ENCODE measurements at regions not wholly inside any gene's neighbourhood (a gene's known extent, or its start where the extent isn't known, plus 50 kb on each side); places are given as distances from the start of the nearest gene placed in this dataset.

GRCh38 chr4:57640391-57641100 is 530.4 kb upstream of the IGFBP7 start:
- Histone ChIP-seq H4K8ac (ENCODE audit: low read depth, low read length) (no peak overlapping the region), H3K36me3 (ENCODE audit: control insufficient read depth in 1 of 2, insufficient read depth in 2 of 2, low read length in 2 of 2) (no peaks in the 10 kb centered on the region), H3K23ac (ENCODE audit: low read length) (no peak overlapping the region), H3K4ac (ENCODE audit: low read depth, low read length) (no peak overlapping the region), H3K79me1 (ENCODE audit: low read length) (no peaks in the 10 kb centered on the region), H4K12ac (ENCODE audit: low read depth, low read length) (no peak overlapping the region), H3K4me3 (ENCODE audit: low read depth, low read length) (no peak overlapping the region), H3K9ac (ENCODE audit: low read length) (no peak overlapping the region), H3K4me1 (ENCODE audit: control insufficient read depth in 1 of 2, insufficient read depth in 2 of 2, low read length in 2 of 2) (no peaks in the 10 kb centered on the region), H2BK120ac (ENCODE audit: insufficient read depth, low read length, poor library complexity) (no peak overlapping the region), H3K4me2 (ENCODE audit: low read length) (no peak overlapping the region), H3K9me3 (ENCODE audit: insufficient read depth, low read depth, low read length) (no peaks in the 10 kb centered on the region), H3K18ac (ENCODE audit: low read length) (no peak overlapping the region), H2AK5ac (ENCODE audit: low read length) (no peak overlapping the region), H3K27me3 (ENCODE audit: insufficient read depth, low read length) (no peaks in the 10 kb centered on the region), H2BK12ac (ENCODE audit: low read length) (no peak overlapping the region), H4K91ac (ENCODE audit: low read depth, low read length) (no peak overlapping the region), H3K79me2 (ENCODE audit: control insufficient read depth, insufficient read depth, low read length, poor library complexity) (no peaks in the 10 kb centered on the region), H3K14ac (ENCODE audit: low read length) (no peak overlapping the region), H2AFZ (ENCODE audit: insufficient read depth, low read length, poor library complexity) (no peak overlapping the region), H2BK5ac (ENCODE audit: low read depth, low read length, poor library complexity) (no peak overlapping the region), H3K27ac (ENCODE audit: low read depth, low read length) (no peak overlapping the region)
- no peak for DNase-seq
- no CpG with 5 or more reads among the region's 8 CpGs for WGBS (ENCODE audit: extremely low coverage, insufficient coverage, insufficient read length)

- Histone ChIP-seq H3K27me3 (ENCODE audit: insufficient read depth, low read length) (no peaks in the 10 kb centered on the region), H2BK12ac (ENCODE audit: low read length) (no peak overlapping the region), H3K36me3 (ENCODE audit: control insufficient read depth in 1 of 2, insufficient read depth in 2 of 2, low read length in 2 of 2) (no peaks in the 10 kb centered on the region), H2AK5ac (ENCODE audit: low read length) (no peak overlapping the region), H3K9me3 (ENCODE audit: insufficient read depth, low read depth, low read length) (no peaks in the 10 kb centered on the region), H4K91ac (ENCODE audit: low read depth, low read length) (no peak overlapping the region), H3K23ac (ENCODE audit: low read length) (no peak overlapping the region), H3K79me2 (ENCODE audit: control insufficient read depth, insufficient read depth, low read length, poor library complexity) (no peaks in the 10 kb centered on the region), H2AFZ (ENCODE audit: insufficient read depth, low read length, poor library complexity) (no peak overlapping the region), H3K14ac (ENCODE audit: low read length) (no peak overlapping the region), H3K4me1 (ENCODE audit: control insufficient read depth in 1 of 2, insufficient read depth in 2 of 2, low read length in 2 of 2) (no peaks in the 10 kb centered on the region), H2BK120ac (ENCODE audit: insufficient read depth, low read length, poor library complexity) (no peak overlapping the region), H3K4ac (ENCODE audit: low read depth, low read length) (no peak overlapping the region), H2BK5ac (ENCODE audit: low read depth, low read length, poor library complexity) (no peak overlapping the region), H3K4me2 (ENCODE audit: low read length) (no peak overlapping the region), H3K79me1 (ENCODE audit: low read length) (no peaks in the 10 kb centered on the region), H4K12ac (ENCODE audit: low read depth, low read length) (no peak overlapping the region), H3K27ac (ENCODE audit: low read depth, low read length) (no peak overlapping the region), H4K8ac (ENCODE audit: low read depth, low read length) (no peak overlapping the region), H3K4me3 (ENCODE audit: low read depth, low read length) (no peak overlapping the region), H3K9ac (ENCODE audit: low read length) (no peak overlapping the region), H3K18ac (ENCODE audit: low read length) (no peak overlapping the region)
- no peak for DNase-seq
- WGBS (ENCODE audit: extremely low coverage, insufficient coverage, insufficient read length) = no CpG with 5 or more reads among the region's 8 CpGs
These were observed 529.6 kb upstream of the IGFBP7 start for GRCh38 chr4:57639561-57640382.

DNA sequence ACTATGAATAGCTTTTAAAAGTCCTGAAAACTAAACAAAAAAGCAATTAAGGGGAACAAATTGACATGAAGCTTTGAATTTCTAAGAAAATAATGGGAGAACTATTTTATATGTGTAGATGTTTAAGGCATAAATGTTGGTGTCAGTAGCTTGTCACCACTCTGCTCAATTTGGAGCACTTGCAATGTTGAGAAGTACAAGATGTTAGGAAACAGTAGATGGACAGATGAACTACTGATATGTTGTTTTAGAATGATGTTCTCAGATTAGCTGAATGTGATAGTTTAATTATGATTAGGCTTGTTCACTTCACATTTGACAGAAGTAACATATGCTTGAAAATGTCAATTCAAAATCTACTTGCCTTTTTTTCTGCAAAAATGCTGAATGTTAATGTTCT is 525.7 kb upstream of the IGFBP7 start:
- Histone ChIP-seq H3K27ac (ENCODE audit: low read depth, low read length) (no peak overlapping the region), H3K79me1 (ENCODE audit: low read length) (no peaks in the 10 kb centered on the region), H2BK120ac (ENCODE audit: insufficient read depth, low read length, poor library complexity) (no peak overlapping the region), H3K27me3 (ENCODE audit: insufficient read depth, low read length) (no peaks in the 10 kb centered on the region), H3K9me3 (ENCODE audit: insufficient read depth, low read depth, low read length) (no peaks in the 10 kb centered on the region), H3K9ac (ENCODE audit: low read length) (no peak overlapping the region), H3K79me2 (ENCODE audit: control insufficient read depth, insufficient read depth, low read length, poor library complexity) (no peaks in the 10 kb centered on the region), H3K4me2 (ENCODE audit: low read length) (no peak overlapping the region), H2BK12ac (ENCODE audit: low read length) (no peak overlapping the region), H2AFZ (ENCODE audit: insufficient read depth, low read length, poor library complexity) (no peak overlapping the region), H2BK5ac (ENCODE audit: low read depth, low read length, poor library complexity) (no peak overlapping the region), H3K4ac (ENCODE audit: low read depth, low read length) (no peak overlapping the region), H4K12ac (ENCODE audit: low read depth, low read length) (no peak overlapping the region), H4K91ac (ENCODE audit: low read depth, low read length) (no peak overlapping the region), H3K23ac (ENCODE audit: low read length) (no peak overlapping the region), H3K4me3 (ENCODE audit: low read depth, low read length) (no peak overlapping the region), H3K14ac (ENCODE audit: low read length) (no peak overlapping the region), H2AK5ac (ENCODE audit: low read length) (no peak overlapping the region), H4K8ac (ENCODE audit: low read depth, low read length) (no peak overlapping the region), H3K18ac (ENCODE audit: low read length) (no peak overlapping the region), H3K4me1 (ENCODE audit: control insufficient read depth in 1 of 2, insufficient read depth in 2 of 2, low read length in 2 of 2) (no peaks in the 10 kb centered on the region), H3K36me3 (ENCODE audit: control insufficient read depth in 1 of 2, insufficient read depth in 2 of 2, low read length in 2 of 2) (no peaks in the 10 kb centered on the region)
- no peak for DNase-seq

GRCh38 chr4:57633212-57633859 is 523.2 kb upstream of the IGFBP7 start:
- Histone ChIP-seq H4K12ac (ENCODE audit: low read depth, low read length) (no peak overlapping the region), H3K79me2 (ENCODE audit: control insufficient read depth, insufficient read depth, low read length, poor library complexity) (no peaks in the 10 kb centered on the region), H3K4me2 (ENCODE audit: low read length) (no peak overlapping the region), H3K27me3 (ENCODE audit: insufficient read depth, low read length) (no peaks in the 10 kb centered on the region), H3K4me3 (ENCODE audit: low read depth, low read length) (no peak overlapping the region), H2BK12ac (ENCODE audit: low read length) (no peak overlapping the region), H3K79me1 (ENCODE audit: low read length) (no peaks in the 10 kb centered on the region), H2BK120ac (ENCODE audit: insufficient read depth, low read length, poor library complexity) (no peak overlapping the region), H2BK5ac (ENCODE audit: low read depth, low read length, poor library complexity) (no peak overlapping the region), H3K27ac (ENCODE audit: low read depth, low read length) (no peak overlapping the region), H3K23ac (ENCODE audit: low read length) (no peak overlapping the region), H3K9ac (ENCODE audit: low read length) (no peak overlapping the region), H3K14ac (ENCODE audit: low read length) (no peak overlapping the region), H3K4me1 (ENCODE audit: control insufficient read depth in 1 of 2, insufficient read depth in 2 of 2, low read length in 2 of 2) (no peaks in the 10 kb centered on the region), H3K9me3 (ENCODE audit: insufficient read depth, low read depth, low read length) (no peaks in the 10 kb centered on the region), H2AFZ (ENCODE audit: insufficient read depth, low read length, poor library complexity) (no peak overlapping the region), H2AK5ac (ENCODE audit: low read length) (no peak overlapping the region), H3K36me3 (ENCODE audit: control insufficient read depth in 1 of 2, insufficient read depth in 2 of 2, low read length in 2 of 2) (no peaks in the 10 kb centered on the region), H4K8ac (ENCODE audit: low read depth, low read length) (no peak overlapping the region), H3K18ac (ENCODE audit: low read length) (no peak overlapping the region), H4K91ac (ENCODE audit: low read depth, low read length) (no peak overlapping the region), H3K4ac (ENCODE audit: low read depth, low read length) (no peak overlapping the region)
- WGBS (ENCODE audit: extremely low coverage, insufficient coverage, insufficient read length) = no CpG with 5 or more reads among the region's 3 CpGs
- no peak for DNase-seq

Measured in trophoblast cell (in vitro differentiated cells and primary cell).